ENCODE measurements at regions not wholly inside any gene's neighbourhood (a gene's known extent, or its start where the extent isn't known, plus 50 kb on each side); places are given as distances from the start of the nearest gene placed in this dataset.

DNA sequence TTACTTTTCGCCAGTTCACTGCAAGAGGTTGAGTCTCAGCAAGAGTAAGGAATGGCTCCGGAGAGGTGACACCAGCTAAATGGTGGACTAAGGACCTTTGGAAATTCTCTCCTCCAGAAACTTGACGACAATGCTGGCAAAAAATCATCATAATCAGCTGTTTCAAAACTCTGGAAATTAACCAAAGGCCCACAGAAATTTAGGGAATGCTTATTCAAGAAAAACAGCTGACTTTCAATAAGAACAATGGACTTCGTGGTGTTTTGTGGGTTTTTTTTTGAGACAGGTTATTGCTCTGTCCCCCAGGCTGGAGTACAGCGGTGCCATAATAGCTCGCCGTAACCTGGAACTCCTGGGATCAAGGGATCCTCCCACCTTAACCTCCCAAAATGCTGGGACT is 68.4 kb upstream of the SEPTIN5 start:
- peaks cover 5% of the 10 kb centered on the region for H3K9me3 ChIP-seq (ENCODE audit: low read length)
- no peak overlapping the region for H3K4me2 ChIP-seq (ENCODE audit: low read depth, low read length, poor library complexity, severe bottlenecking)
- no peaks in the 10 kb centered on the region for H3K27me3 ChIP-seq (ENCODE audit: low read length)
- no peaks in the 10 kb centered on the region for H3K79me2 ChIP-seq (ENCODE audit: low read length)
- DNase-seq = no peak
- H2AFZ ChIP-seq (ENCODE audit: low read length) = no peak overlapping the region
- no peaks in the 10 kb centered on the region for H3K4me1 ChIP-seq (ENCODE audit: low read length)
- no peak overlapping the region for H3K4me3 ChIP-seq (ENCODE audit: low read length)
- H3K9ac ChIP-seq (ENCODE audit: low read length) = no peak overlapping the region
- no peaks in the 10 kb centered on the region for H3K9me2 ChIP-seq (replicated peaks; ENCODE audit: insufficient read depth, low read length)
- H3K36me3 ChIP-seq (ENCODE audit: insufficient read depth, low read length) = no peaks in the 10 kb centered on the region
- no peak overlapping the region for H3K27ac ChIP-seq (ENCODE audit: low read length)
- H4K20me1 ChIP-seq (ENCODE audit: insufficient read depth, low read depth, low read length) = no peaks in the 10 kb centered on the region

DNA sequence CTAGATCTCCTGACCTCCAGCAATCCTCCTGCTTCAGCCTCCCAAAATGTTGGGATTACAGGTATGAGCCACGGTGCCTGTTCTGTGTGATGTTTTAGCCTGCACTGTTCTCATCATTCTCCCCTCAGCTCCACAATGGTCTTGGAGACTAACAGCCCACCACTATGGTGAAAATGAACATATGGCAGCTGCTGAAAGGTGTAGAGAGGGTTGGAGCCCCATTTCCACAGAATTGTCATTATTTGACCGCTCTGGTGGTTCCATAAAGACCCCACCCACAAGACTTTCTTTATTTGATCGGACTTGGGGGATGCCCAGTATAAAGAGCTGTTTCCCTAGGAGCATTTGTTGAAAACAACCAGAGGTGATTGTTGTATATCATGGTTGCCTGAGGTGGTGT is 67.9 kb upstream of the SEPTIN5 start:
- H3K36me3 ChIP-seq (ENCODE audit: insufficient read depth, low read length) = no peaks in the 10 kb centered on the region
- H3K27ac ChIP-seq (ENCODE audit: low read length) = no peak overlapping the region
- H3K79me2 ChIP-seq (ENCODE audit: low read length) = no peaks in the 10 kb centered on the region
- peaks cover 5% of the 10 kb centered on the region for H3K9me3 ChIP-seq (ENCODE audit: low read length)
- H3K9me2 ChIP-seq (replicated peaks; ENCODE audit: insufficient read depth, low read length) = no peaks in the 10 kb centered on the region
- no peaks in the 10 kb centered on the region for H3K27me3 ChIP-seq (ENCODE audit: low read length)
- no peak overlapping the region for H3K9ac ChIP-seq (ENCODE audit: low read length)
- no peak overlapping the region for H3K4me2 ChIP-seq (ENCODE audit: low read depth, low read length, poor library complexity, severe bottlenecking)
- no peaks in the 10 kb centered on the region for H4K20me1 ChIP-seq (ENCODE audit: insufficient read depth, low read depth, low read length)
- H3K4me3 ChIP-seq (ENCODE audit: low read length) = no peak overlapping the region
- no peak overlapping the region for H2AFZ ChIP-seq (ENCODE audit: low read length)
- no peaks in the 10 kb centered on the region for H3K4me1 ChIP-seq (ENCODE audit: low read length)
- DNase-seq = no peak

DNA sequence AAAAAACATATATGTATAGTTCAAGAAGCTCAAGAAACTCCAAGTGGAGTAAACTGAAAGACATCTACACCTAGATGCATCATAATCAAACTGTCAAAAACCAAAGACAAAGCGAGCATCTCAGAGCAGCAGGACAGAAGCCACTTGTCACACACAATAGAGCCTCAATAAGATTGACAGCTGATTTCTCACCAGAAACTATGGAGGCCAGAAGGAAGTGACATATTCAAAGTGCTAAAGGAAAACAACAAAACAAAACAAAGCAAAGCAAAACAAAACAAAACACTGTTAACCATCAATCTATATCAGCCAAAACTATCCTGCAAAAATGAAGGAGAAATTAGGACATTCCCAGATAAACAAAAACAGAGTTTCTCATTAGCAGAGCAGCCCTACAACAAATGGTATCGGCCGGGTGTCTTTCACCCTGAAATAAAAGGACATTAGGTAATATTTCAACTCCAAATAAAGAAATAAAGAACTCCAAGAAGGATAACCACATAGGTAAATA is 65.8 kb upstream of the SEPTIN5 start:
- no peaks in the 10 kb centered on the region for H3K9me2 ChIP-seq (replicated peaks; ENCODE audit: insufficient read depth, low read length)
- no peak overlapping the region for H3K27ac ChIP-seq (ENCODE audit: low read length)
- H3K79me2 ChIP-seq (ENCODE audit: low read length) = no peaks in the 10 kb centered on the region
- no peak overlapping the region for H3K4me3 ChIP-seq (ENCODE audit: low read length)
- DNase-seq = no peak
- H3K36me3 ChIP-seq (ENCODE audit: insufficient read depth, low read length) = no peaks in the 10 kb centered on the region
- H2AFZ ChIP-seq (ENCODE audit: low read length) = no peak overlapping the region
- no peaks in the 10 kb centered on the region for H3K4me1 ChIP-seq (ENCODE audit: low read length)
- no peaks in the 10 kb centered on the region for H3K27me3 ChIP-seq (ENCODE audit: low read length)
- H3K9ac ChIP-seq (ENCODE audit: low read length) = no peak overlapping the region
- no peak overlapping the region for H3K4me2 ChIP-seq (ENCODE audit: low read depth, low read length, poor library complexity, severe bottlenecking)
- no peaks in the 10 kb centered on the region for H4K20me1 ChIP-seq (ENCODE audit: insufficient read depth, low read depth, low read length)
- H3K9me3 ChIP-seq (ENCODE audit: low read length) = peaks cover 5% of the 10 kb centered on the region

DNA sequence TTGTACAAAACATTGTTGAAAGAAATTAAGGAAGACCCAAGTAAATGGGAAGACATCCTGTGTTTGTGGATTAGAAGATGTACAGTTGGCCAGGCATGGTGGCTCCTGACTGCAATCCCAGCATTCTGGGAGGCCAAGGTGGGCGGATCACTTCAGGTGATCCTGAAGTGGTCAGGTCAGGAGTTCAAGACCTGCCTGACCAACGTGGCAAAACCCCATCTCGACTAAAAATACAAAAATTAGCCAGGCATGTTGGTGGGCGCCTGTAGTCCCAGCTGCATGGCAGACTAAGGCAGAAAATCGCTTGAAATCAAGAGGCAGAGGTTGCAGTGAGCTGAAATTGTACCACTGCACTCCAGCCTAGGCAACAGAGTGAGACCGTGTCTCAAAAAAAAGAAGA is 62.0 kb upstream of the SEPTIN5 start:
- Histone ChIP-seq H3K27ac (ENCODE audit: low read length) (no peak overlapping the region), H3K36me3 (ENCODE audit: insufficient read depth, low read length) (no peaks in the 10 kb centered on the region), H3K27me3 (ENCODE audit: low read length) (no peaks in the 10 kb centered on the region), H3K9me2 (replicated peaks; ENCODE audit: insufficient read depth, low read length) (no peaks in the 10 kb centered on the region), H3K4me3 (ENCODE audit: low read length) (no peak overlapping the region), H3K9ac (ENCODE audit: low read length) (no peak overlapping the region), H4K20me1 (ENCODE audit: insufficient read depth, low read depth, low read length) (no peaks in the 10 kb centered on the region), H2AFZ (ENCODE audit: low read length) (no peak overlapping the region), H3K9me3 (ENCODE audit: low read length) (peaks cover 5% of the 10 kb centered on the region), H3K4me1 (ENCODE audit: low read length) (peaks cover 10% of the 10 kb centered on the region), H3K79me2 (ENCODE audit: low read length) (no peaks in the 10 kb centered on the region), H3K4me2 (ENCODE audit: low read depth, low read length, poor library complexity, severe bottlenecking) (no peak overlapping the region)
- no peak for DNase-seq

DNA sequence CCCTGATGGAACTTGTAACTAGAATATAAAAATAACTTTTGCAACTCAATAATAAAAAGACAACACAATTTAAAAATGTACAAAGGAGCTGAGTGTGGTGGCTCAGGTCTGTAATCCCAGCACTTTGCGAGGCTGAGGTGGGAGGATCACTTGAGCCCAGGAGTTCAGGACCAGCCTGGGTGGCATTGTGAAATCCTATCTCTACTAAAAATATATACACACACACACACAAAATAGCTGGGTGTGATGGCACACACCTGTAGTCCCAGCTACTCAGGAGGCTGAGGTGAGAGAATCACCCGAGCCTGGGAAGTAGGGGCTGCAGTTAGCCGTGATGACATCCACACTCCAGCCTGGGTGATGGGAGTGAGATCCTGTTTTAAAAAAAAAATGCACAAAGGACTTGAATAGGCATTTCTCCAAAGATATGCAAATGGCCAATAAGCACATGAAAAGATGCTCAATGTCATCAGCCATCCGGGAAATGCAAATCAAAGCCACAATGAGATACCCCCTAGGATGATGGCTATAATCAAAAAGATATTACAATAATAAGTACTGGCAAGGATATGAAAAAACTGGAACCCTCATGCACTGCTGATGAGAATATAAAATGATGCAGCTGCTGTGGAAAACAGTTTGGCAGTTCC is 59.8 kb upstream of the SEPTIN5 start:
- no peaks in the 10 kb centered on the region for H4K20me1 ChIP-seq (ENCODE audit: insufficient read depth, low read depth, low read length)
- H3K27ac ChIP-seq (ENCODE audit: low read length) = no peak overlapping the region
- no peaks in the 10 kb centered on the region for H3K27me3 ChIP-seq (ENCODE audit: low read length)
- no peak overlapping the region for H3K9ac ChIP-seq (ENCODE audit: low read length)
- H3K4me1 ChIP-seq (ENCODE audit: low read length) = peaks cover 10% of the 10 kb centered on the region
- H3K4me2 ChIP-seq (ENCODE audit: low read depth, low read length, poor library complexity, severe bottlenecking) = peak overlapping the region; percentile 59
- H3K79me2 ChIP-seq (ENCODE audit: low read length) = no peaks in the 10 kb centered on the region
- H2AFZ ChIP-seq (ENCODE audit: low read length) = no peak overlapping the region
- no peaks in the 10 kb centered on the region for H3K36me3 ChIP-seq (ENCODE audit: insufficient read depth, low read length)
- DNase-seq = peak; percentile 57
- H3K9me3 ChIP-seq (ENCODE audit: low read length) = no peaks in the 10 kb centered on the region
- H3K9me2 ChIP-seq (replicated peaks; ENCODE audit: insufficient read depth, low read length) = no peaks in the 10 kb centered on the region
- no peak overlapping the region for H3K4me3 ChIP-seq (ENCODE audit: low read length)

DNA sequence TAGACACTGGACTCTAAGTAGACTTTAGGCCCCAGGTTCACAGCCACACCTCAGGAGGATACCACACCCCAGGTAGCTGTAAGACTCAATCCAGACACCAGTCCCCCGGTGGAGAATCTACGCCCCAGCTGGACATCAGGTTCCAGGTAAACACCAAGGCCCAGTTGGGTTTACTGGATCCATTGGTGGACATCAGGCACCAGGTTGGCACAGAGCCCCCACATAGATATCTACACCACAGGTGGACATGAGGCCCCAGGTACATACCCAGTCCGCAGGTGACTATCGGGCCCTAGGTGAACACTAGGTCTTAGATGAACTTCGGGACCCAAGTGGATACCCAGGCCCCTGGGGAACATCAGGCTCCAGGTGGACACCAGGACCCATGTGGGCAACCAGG is 58.9 kb upstream of the SEPTIN5 start:
- Histone ChIP-seq H3K79me2 (ENCODE audit: low read length) (no peaks in the 10 kb centered on the region), H2AFZ (ENCODE audit: low read length) (no peak overlapping the region), H3K4me2 (ENCODE audit: low read depth, low read length, poor library complexity, severe bottlenecking) (no peak overlapping the region), H3K27ac (ENCODE audit: low read length) (no peak overlapping the region), H3K4me3 (ENCODE audit: low read length) (no peak overlapping the region), H3K4me1 (ENCODE audit: low read length) (peaks cover 10% of the 10 kb centered on the region), H3K36me3 (ENCODE audit: insufficient read depth, low read length) (no peaks in the 10 kb centered on the region), H3K9me3 (ENCODE audit: low read length) (no peaks in the 10 kb centered on the region), H3K9ac (ENCODE audit: low read length) (no peak overlapping the region), H4K20me1 (ENCODE audit: insufficient read depth, low read depth, low read length) (no peaks in the 10 kb centered on the region), H3K9me2 (replicated peaks; ENCODE audit: insufficient read depth, low read length) (no peaks in the 10 kb centered on the region), H3K27me3 (ENCODE audit: low read length) (no peaks in the 10 kb centered on the region)
- no peak for DNase-seq

DNA sequence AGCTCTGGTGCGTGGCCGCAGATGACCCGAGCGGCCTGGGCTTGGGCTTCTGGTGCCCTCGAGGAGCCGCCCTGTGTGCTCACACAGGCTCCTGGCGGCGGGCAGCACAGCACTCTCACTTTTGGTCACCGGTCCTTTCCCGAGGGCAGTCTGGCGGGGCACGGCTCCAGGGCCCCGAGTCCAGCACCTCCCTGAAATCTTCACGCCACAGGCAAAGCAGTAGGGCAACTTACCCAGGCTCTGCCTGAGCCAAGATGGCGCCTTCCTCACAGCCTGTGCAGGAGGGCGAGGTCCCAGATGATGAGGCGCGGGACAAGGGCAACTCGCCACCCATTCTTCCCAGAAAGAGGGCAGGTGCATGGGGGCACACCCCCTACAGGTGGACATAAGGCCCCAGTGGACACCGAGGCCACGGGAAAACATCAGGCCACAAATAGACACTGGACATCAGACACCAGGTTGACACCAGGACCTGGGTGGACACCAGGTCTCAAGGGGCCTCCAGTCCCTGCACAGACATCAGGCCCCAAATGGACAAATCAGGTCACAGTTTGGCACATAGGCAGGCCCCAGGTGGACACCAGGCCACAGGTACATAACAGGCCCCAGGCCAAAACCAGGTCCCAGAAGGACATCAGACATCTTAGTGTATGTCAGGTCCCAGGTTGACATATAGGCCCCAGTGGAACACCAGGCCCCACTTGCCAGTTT is 57.6 kb upstream of the SEPTIN5 start:
- no peak overlapping the region for H3K4me3 ChIP-seq (ENCODE audit: low read length)
- no peaks in the 10 kb centered on the region for H3K79me2 ChIP-seq (ENCODE audit: low read length)
- no peaks in the 10 kb centered on the region for H3K27me3 ChIP-seq (ENCODE audit: low read length)
- no peak overlapping the region for H2AFZ ChIP-seq (ENCODE audit: low read length)
- no peak overlapping the region for H3K4me2 ChIP-seq (ENCODE audit: low read depth, low read length, poor library complexity, severe bottlenecking)
- H3K9me3 ChIP-seq (ENCODE audit: low read length) = no peaks in the 10 kb centered on the region
- no peaks in the 10 kb centered on the region for H3K36me3 ChIP-seq (ENCODE audit: insufficient read depth, low read length)
- H3K9ac ChIP-seq (ENCODE audit: low read length) = no peak overlapping the region
- no peak overlapping the region for H3K27ac ChIP-seq (ENCODE audit: low read length)
- DNase-seq = no peak
- peaks cover 10% of the 10 kb centered on the region for H3K4me1 ChIP-seq (ENCODE audit: low read length)
- no peaks in the 10 kb centered on the region for H3K9me2 ChIP-seq (replicated peaks; ENCODE audit: insufficient read depth, low read length)
- no peaks in the 10 kb centered on the region for H4K20me1 ChIP-seq (ENCODE audit: insufficient read depth, low read depth, low read length)

DNA sequence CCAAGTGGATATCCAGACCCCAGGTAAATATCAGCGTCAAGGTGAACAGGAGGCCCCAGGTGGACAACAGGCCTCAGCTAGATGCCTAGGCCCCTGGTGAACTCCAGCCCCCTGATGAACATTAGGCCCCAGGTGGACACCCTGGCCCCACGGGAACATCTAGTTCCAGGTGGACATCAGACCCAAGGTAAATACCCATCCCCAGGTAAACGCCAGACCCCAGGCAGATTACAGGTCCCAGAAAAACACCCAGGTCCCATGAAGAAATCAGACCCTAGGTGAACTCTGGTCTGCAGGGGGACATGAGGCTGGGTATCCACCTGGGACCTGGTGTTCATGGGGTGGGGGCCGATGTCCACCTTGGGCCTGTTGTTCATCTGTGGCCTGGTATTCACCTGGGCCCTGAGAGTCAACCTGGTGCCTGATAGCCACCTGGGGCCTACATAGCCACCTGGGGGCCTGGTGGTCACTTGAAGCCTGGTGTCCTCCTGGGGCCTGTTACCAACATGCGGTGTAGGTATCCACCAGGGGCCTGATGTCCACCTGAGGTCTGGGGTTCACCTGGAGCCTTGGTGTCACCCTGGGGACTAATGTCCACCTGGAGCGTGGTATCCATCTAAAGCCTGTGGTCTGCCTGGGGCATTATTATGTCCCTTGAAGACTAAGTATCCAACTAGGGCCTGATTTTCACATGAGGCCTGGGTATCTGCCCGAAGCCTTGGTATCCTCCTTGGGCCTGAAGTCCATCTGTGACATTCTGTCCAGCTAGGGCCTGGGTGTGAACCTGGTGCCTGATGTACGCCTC is 56.8 kb upstream of the SEPTIN5 start:
- Histone ChIP-seq H3K27me3 (ENCODE audit: low read length) (no peaks in the 10 kb centered on the region), H3K9ac (ENCODE audit: low read length) (no peak overlapping the region), H3K79me2 (ENCODE audit: low read length) (no peaks in the 10 kb centered on the region), H3K27ac (ENCODE audit: low read length) (no peak overlapping the region), H3K9me2 (replicated peaks; ENCODE audit: insufficient read depth, low read length) (no peaks in the 10 kb centered on the region), H4K20me1 (ENCODE audit: insufficient read depth, low read depth, low read length) (no peaks in the 10 kb centered on the region), H3K4me1 (ENCODE audit: low read length) (peaks cover 10% of the 10 kb centered on the region), H3K36me3 (ENCODE audit: insufficient read depth, low read length) (no peaks in the 10 kb centered on the region), H2AFZ (ENCODE audit: low read length) (no peak overlapping the region), H3K9me3 (ENCODE audit: low read length) (no peaks in the 10 kb centered on the region), H3K4me2 (ENCODE audit: low read depth, low read length, poor library complexity, severe bottlenecking) (no peak overlapping the region), H3K4me3 (ENCODE audit: low read length) (no peak overlapping the region)
- DNase-seq = no peak

Data from Karpas-422 (cell line).